Vagina (tissue), 2 donors: ENCODE measurements at regions not wholly inside any gene's neighbourhood (a gene's known extent, or its start where the extent isn't known, plus 50 kb on each side); places are given as distances from the start of the nearest gene placed in this dataset.

Source experiments
- DNase-seq, 2 donors: peaks; one replicate each; pipeline ENCODE4 v3.0.0-alpha.2; 2017; ENCODE audit errors: extremely low spot score in 2 of 2
- H3K27ac ChIP-seq: fragments of 200-600 bp; sonication (generic); one replicate; pipeline ENCODE4 v1.5.1; 2019
- H3K27me3 ChIP-seq: fragments of 200-600 bp; sonication (generic); one replicate; pipeline ENCODE4 v1.5.1; 2019
- H3K36me3 ChIP-seq, 2 donors: fragments of 200-600 bp; sonication (generic); one replicate each; pipeline ENCODE4 v1.5.1; 2017 to 2019
- H3K4me1 ChIP-seq: fragments of 200-600 bp; sonication (generic); one replicate; pipeline ENCODE4 v1.5.1; 2019
- H3K4me3 ChIP-seq, 2 donors: fragments of 200-600 bp; sonication (generic); 1 replicate in 1 of 2; 2 replicates in 1 of 2; pipeline ENCODE4 v1.5.1; 2016 to 2019
- H3K9me3 ChIP-seq: fragments of 200-600 bp; sonication (generic); one replicate; pipeline ENCODE4 v1.5.1; 2019
- POLR2A ChIP-seq, 2 donors: fragments of 450-650 bp; IDR thresholded peaks; one replicate each; pipeline ENCODE4 v1.6.1; 2017; ENCODE audit warnings: antibody characterized with exemption in 2 of 2, mild to moderate bottlenecking in 2 of 2, moderate library complexity in 2 of 2
- POLR2AphosphoS5 ChIP-seq, 2 donors: sonication (generic); formaldehyde crosslinking; IDR thresholded peaks; one replicate each; pipeline ENCODE4 v1.9.0; 2017; ENCODE audit warnings: antibody characterized with exemption in 2 of 2, mild to moderate bottlenecking in 2 of 2, low read depth in 1 of 2; ENCODE audit not compliant: insufficient read depth in 1 of 2
- intact Hi-C: fragments of 100-400 bp; cut with DNase I; formaldehyde crosslinking; loops from one replicate; pipeline ENCODE4 v1.15.1; 2023
- TF ChIP-seq, protein P1 (sequence below), 3 experiments: fragments of 450-650 bp in 2 of 3; fragments of 200-600 bp in 1 of 3; sonication (generic) in 1 of 3; IDR thresholded peaks; one replicate each; pipeline ENCODE4 v1.5.1; 2017 to 2019; ENCODE audit warnings: antibody characterized with exemption in 3 of 3, mild to moderate bottlenecking in 2 of 3, moderate library complexity in 2 of 3

DNA sequence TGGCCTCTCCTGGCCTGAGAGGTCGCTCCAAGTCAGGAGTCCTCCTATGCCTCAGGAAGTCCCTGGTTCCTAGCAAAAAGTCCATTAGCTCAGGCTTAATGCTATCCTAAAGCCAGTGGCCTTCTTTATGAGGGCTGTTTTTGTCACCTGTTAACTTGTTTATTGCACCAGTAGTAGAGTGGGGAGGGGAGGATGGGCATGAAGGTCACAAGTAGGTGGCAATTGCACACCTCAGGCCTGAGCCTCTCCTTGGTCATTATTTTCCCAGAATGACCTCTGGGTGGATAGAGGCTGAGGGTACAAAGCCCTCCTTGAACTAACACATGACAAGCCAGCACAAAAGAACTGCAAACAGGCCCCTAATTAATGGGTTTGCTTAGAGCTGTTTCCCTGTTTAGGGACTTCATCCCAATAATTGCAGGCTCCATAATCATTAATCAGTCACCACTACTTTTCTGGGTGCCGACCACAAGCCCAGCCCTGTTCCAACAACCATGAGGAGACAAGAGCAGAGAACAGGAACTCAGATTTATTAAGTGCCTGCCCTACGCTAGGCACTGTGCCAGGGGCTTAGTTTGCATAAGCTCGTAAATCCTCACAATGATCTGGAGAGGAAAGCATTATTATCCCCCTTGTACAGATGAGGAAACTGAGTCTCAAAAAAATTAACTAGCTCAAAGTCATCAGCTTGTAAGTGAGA, 123.0 kb upstream of the PKDCC start:
- Histone ChIP-seq H3K36me3 (no peaks in the 10 kb centered on the region), H3K4me3 (no peak overlapping the region), H3K9me3 (no peaks in the 10 kb centered on the region), H3K4me1 (peaks cover 36% of the 10 kb centered on the region), H3K27ac (no peak overlapping the region), H3K27me3 (no peaks in the 10 kb centered on the region)
- DNase-seq: no peak
- intact Hi-C loops: loop anchor here (5.0 kb wide), 1 partner anchor 53 kb away; no protein-coding TSS in a partner anchor
- TF ChIP-seq POLR2AphosphoS5 (IDR thresholded peaks at IDR 0.05; ENCODE audit: insufficient read depth in 1 of 2, low read depth in 1 of 2) (no peak), POLR2A (IDR thresholded peaks at IDR 0.05) (no peak)
- TF ChIP-seq, protein P1, sequence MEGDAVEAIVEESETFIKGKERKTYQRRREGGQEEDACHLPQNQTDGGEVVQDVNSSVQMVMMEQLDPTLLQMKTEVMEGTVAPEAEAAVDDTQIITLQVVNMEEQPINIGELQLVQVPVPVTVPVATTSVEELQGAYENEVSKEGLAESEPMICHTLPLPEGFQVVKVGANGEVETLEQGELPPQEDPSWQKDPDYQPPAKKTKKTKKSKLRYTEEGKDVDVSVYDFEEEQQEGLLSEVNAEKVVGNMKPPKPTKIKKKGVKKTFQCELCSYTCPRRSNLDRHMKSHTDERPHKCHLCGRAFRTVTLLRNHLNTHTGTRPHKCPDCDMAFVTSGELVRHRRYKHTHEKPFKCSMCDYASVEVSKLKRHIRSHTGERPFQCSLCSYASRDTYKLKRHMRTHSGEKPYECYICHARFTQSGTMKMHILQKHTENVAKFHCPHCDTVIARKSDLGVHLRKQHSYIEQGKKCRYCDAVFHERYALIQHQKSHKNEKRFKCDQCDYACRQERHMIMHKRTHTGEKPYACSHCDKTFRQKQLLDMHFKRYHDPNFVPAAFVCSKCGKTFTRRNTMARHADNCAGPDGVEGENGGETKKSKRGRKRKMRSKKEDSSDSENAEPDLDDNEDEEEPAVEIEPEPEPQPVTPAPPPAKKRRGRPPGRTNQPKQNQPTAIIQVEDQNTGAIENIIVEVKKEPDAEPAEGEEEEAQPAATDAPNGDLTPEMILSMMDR (IDR thresholded peaks at IDR 0.05): no peak

DNA sequence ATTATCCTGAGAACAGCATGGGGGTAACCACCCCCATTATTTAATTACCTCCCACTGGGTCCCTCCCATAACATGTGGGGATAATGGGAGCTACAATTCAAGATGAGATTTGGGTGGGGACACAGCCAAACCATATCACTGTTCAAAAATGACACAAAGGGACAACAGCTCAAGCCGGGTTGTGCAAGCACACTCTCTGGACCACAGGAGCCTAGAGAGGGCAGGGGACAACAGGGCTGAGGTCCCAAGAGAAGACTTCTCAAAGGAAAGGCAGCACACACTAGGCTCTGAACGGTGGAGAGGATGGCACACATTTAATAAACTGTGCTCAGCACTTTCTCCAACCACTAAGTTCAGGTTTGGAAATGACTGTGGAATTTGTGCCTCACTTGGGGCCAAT, 122.1 kb upstream of the PKDCC start:
- no peak for DNase-seq
- peaks cover 37% of the 10 kb centered on the region for H3K4me1 ChIP-seq
- H3K4me3 ChIP-seq: no peak overlapping the region
- intact Hi-C loops: no loop called here
- no peaks in the 10 kb centered on the region for H3K9me3 ChIP-seq
- no peaks in the 10 kb centered on the region for H3K27me3 ChIP-seq
- no peak overlapping the region for H3K27ac ChIP-seq
- TF ChIP-seq POLR2AphosphoS5 (IDR thresholded peaks at IDR 0.05; ENCODE audit: insufficient read depth in 1 of 2, low read depth in 1 of 2): no peak
- no peak for TF ChIP-seq POLR2A (IDR thresholded peaks at IDR 0.05)
- TF ChIP-seq, protein P1 (IDR thresholded peaks at IDR 0.05): no peak
- H3K36me3 ChIP-seq: no peaks in the 10 kb centered on the region

DNA sequence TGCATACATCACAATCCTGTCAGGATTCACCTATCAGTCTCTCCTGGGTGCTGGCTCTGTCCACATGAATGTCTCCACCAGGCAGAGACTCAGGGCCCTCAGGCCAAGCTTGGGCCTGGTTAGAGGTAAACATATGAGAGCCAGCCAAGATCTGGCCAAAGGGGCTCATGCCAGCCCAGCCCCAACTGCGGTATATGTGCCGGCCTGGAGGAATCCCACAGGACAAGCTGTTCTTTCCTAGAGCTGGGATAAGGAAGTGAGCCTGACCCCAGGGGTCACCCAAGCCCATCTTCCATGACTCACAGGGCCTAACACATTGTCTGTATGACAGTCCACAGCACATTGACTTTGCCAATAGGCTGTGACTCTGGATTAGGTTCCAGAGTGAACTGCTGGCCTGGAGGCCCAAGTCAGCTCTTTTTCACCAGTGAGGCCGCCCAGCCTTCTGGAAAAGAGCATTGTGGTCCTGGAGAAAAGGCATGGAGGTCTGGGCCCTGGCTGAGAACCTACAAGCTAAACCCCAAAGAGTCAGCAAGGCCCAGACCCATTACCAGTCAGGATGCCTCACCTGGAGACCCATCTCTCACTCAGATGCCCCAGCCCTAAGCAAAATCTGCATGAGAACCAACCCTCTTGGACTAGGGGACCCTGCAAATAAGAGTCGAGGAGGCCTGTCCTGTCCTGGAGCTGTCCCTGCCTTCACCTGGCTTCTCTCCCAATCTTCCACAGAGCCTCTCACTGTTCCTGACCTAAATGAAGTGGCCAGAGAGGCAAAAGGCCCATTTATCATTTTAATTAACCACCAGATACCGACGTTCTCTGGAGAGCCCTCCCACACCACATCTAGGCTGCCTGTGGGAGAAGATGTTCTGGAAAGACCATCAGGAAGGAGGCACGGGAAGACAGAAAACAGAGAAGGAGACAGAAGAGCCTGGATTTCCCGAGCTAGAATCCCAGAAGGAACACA, 120.9 kb upstream of the PKDCC start:
- Histone ChIP-seq H3K9me3 (no peaks in the 10 kb centered on the region), H3K27ac (peak overlapping the region; percentile 33), H3K36me3 (no peaks in the 10 kb centered on the region), H3K4me3 (no peak overlapping the region), H3K27me3 (no peaks in the 10 kb centered on the region), H3K4me1 (peaks cover 48% of the 10 kb centered on the region)
- no peak for DNase-seq
- intact Hi-C loops: no loop called here
- TF ChIP-seq, protein P1 (IDR thresholded peaks at IDR 0.05): no peak
- TF ChIP-seq POLR2AphosphoS5 (IDR thresholded peaks at IDR 0.05; ENCODE audit: insufficient read depth in 1 of 2, low read depth in 1 of 2) (peak in 1 of 2 donors; percentile 43), POLR2A (IDR thresholded peaks at IDR 0.05) (no peak)

DNA sequence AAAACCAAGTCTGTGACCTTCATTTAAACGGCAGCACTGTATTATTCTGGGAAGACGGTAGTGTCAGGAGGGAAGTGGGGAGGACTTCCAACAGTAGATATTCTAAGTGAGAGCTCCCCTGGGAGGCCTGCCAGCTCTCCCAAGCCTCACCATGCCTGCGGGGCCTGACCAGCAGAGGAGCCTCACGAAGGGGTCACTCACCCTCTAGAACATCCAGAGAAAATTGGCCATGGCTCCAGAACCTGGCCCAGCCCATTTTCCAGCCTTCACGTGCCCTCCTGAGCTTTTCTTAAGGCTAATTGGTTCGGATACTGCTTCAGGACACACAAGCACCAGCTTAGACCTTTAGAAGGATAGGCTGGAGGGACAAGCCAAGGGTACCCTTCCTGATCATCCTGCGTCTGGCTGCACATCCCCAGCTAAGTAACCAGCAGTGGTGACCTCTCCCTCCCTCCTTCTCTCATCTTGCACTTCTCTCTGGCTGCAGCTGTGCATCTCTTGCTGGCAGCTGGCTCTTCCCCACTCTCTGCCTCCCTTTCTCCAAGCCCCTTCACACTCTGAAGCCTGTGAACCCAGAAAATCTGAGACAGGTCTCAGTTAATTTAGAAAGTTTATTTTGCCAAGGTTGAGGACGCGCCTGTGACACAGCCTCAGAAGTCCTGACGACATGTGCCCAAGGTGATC, 120.1 kb upstream of the PKDCC start:
- no peaks in the 10 kb centered on the region for H3K9me3 ChIP-seq
- no peaks in the 10 kb centered on the region for H3K27me3 ChIP-seq
- no peak for DNase-seq
- TF ChIP-seq POLR2AphosphoS5 (IDR thresholded peaks at IDR 0.05; ENCODE audit: insufficient read depth in 1 of 2, low read depth in 1 of 2) (no peak), POLR2A (IDR thresholded peaks at IDR 0.05) (no peak)
- TF ChIP-seq, protein P1 (IDR thresholded peaks at IDR 0.05): no peak
- peaks cover 48% of the 10 kb centered on the region for H3K4me1 ChIP-seq
- intact Hi-C loops: no loop called here
- H3K36me3 ChIP-seq: no peaks in the 10 kb centered on the region
- no peak overlapping the region for H3K4me3 ChIP-seq
- peak overlapping the region; percentile 33 for H3K27ac ChIP-seq
